ENCODE measurements at regions not wholly inside any gene's neighbourhood (a gene's known extent, or its start where the extent isn't known, plus 50 kb on each side); places are given as distances from the start of the nearest gene placed in this dataset.

- Histone ChIP-seq H3K27me3 (no peaks in the 10 kb centered on the region), H3K9me3 (no peaks in the 10 kb centered on the region; the same call in none of the 2 replicates), H3K4me3 (no peak overlapping the region), H3K36me3 (peaks cover 7% of the 10 kb centered on the region)
- DNase-seq, result no peak
Observed at GRCh38 chr4:125421547-125421946, 106.8 kb downstream of the FAT4 start.

- H3K9me3 ChIP-seq, result no peaks in the 10 kb centered on the region; the same call in none of the 2 replicates
- no peak for DNase-seq
- H3K36me3 ChIP-seq, result peaks cover 7% of the 10 kb centered on the region
Observed at GRCh38 chr4:125423124-125423523, 108.4 kb downstream of the FAT4 start.

DNA sequence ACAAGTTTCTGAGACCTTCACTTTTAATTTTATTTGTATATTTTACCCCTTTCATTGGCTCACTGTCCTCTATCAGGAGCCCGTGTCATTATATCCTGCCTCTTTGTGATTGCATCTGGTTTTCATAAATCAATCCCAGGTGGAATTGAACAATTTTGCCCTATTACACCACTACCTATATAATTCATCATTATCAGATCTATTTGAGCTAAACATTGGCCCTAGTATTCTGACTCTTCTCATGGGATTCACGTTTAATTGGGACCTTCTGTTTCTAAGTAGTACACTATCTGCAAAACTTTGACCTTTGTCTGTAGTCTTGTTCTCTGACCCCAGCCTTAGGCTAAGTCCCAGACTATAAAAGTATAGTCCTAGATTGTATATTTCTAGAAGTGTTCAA, 114.1 kb downstream of the FAT4 start:
- H3K4me3 ChIP-seq, result no peak overlapping the region
- no peak for DNase-seq
- no peaks in the 10 kb centered on the region; the same call in 1 of the 2 replicates for H3K9me3 ChIP-seq
- H3K27me3 ChIP-seq, result no peaks in the 10 kb centered on the region
- H3K36me3 ChIP-seq, result peaks cover 7% of the 10 kb centered on the region; the same call in 1 of the 2 replicates

More at GRCh38 chr4:125423124-125423523, 108.4 kb downstream of the FAT4 start:
- no peaks in the 10 kb centered on the region for H3K27me3 ChIP-seq
- H3K4me3 ChIP-seq, result no peak overlapping the region

- Histone ChIP-seq H3K27me3 (no peaks in the 10 kb centered on the region), H3K9me3 (no peaks in the 10 kb centered on the region), H3K36me3 (peaks cover 6% of the 10 kb centered on the region), H3K4me3 (no peak overlapping the region)
- DNase-seq, result no peak
Observed at GRCh38 chr4:125430086-125430485, 115.3 kb downstream of the FAT4 start.

- no peaks in the 10 kb centered on the region for H3K9me3 ChIP-seq
- no peak for DNase-seq
- H3K27me3 ChIP-seq, result no peaks in the 10 kb centered on the region
- H3K4me3 ChIP-seq, result no peak overlapping the region
- peaks cover 9% of the 10 kb centered on the region for H3K36me3 ChIP-seq
Observed at GRCh38 chr4:125432078-125432477, 117.3 kb downstream of the FAT4 start.

GRCh38 chr4:125433453-125433852, 118.7 kb downstream of the FAT4 start:
- Histone ChIP-seq H3K36me3 (peaks cover 9% of the 10 kb centered on the region), H3K27me3 (no peaks in the 10 kb centered on the region), H3K9me3 (no peaks in the 10 kb centered on the region), H3K4me3 (no peak overlapping the region)
- peak; percentile 2 for DNase-seq

- no peaks in the 10 kb centered on the region for H3K27me3 ChIP-seq
- peaks cover 9% of the 10 kb centered on the region for H3K36me3 ChIP-seq
- H3K4me3 ChIP-seq, result no peak overlapping the region
- no peaks in the 10 kb centered on the region for H3K9me3 ChIP-seq
- no peak for DNase-seq
Observed at GRCh38 chr4:125434136-125434535, 119.4 kb downstream of the FAT4 start.

DNA sequence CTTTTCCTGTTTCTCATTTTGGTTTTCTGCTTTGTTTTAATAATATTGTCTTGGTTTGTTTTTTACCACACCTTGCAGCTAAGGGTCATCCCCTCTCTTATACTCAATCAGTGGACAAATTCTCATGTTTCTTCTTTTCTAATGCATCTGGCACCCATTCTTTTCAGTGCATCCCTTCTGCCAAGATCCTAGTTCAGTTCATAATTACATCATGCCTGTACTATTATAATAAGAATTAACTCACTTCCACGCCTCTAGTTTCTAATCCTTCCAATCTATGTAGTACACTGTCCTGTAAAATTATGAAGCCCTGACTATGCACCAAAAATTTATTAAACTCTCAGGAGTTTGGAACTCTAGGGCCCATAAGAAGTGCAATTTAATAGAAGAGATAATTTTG, 126.1 kb downstream of the FAT4 start:
- H3K4me3 ChIP-seq, result no peak overlapping the region
- H3K36me3 ChIP-seq, result no peaks in the 10 kb centered on the region
- DNase-seq, result no peak
- H3K9me3 ChIP-seq, result no peaks in the 10 kb centered on the region
- no peaks in the 10 kb centered on the region for H3K27me3 ChIP-seq

DNA sequence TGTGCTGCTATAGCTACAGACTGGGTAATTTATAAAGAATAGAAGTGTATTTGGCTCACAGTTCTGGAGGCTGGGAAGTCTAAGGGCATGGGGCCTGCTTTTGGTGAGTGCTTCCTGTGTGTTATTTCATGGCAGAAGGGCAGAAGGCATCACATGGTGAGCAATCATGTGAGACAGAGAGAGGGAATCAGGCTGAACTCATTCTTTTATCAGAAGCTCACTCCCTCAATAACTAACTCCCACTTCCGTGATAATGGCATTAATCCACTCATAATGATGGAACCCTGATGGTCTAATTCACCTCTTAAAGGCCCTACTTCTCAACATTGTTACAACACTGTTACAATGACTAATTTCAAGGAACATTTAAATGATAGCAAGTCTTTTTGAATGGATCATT, 129.4 kb downstream of the FAT4 start:
- no peaks in the 10 kb centered on the region for H3K27me3 ChIP-seq
- H3K9me3 ChIP-seq, result no peaks in the 10 kb centered on the region
- DNase-seq, result no peak
- H3K36me3 ChIP-seq, result no peaks in the 10 kb centered on the region; the same call in 1 of the 2 replicates
- no peak overlapping the region for H3K4me3 ChIP-seq

- Histone ChIP-seq H3K4me3 (no peak overlapping the region), H3K36me3 (no peaks in the 10 kb centered on the region; the same call in none of the 2 replicates), H3K9me3 (no peaks in the 10 kb centered on the region), H3K27me3 (no peaks in the 10 kb centered on the region)
- DNase-seq, result no peak
Observed at GRCh38 chr4:125445525-125445924, 130.8 kb downstream of the FAT4 start.

DNA sequence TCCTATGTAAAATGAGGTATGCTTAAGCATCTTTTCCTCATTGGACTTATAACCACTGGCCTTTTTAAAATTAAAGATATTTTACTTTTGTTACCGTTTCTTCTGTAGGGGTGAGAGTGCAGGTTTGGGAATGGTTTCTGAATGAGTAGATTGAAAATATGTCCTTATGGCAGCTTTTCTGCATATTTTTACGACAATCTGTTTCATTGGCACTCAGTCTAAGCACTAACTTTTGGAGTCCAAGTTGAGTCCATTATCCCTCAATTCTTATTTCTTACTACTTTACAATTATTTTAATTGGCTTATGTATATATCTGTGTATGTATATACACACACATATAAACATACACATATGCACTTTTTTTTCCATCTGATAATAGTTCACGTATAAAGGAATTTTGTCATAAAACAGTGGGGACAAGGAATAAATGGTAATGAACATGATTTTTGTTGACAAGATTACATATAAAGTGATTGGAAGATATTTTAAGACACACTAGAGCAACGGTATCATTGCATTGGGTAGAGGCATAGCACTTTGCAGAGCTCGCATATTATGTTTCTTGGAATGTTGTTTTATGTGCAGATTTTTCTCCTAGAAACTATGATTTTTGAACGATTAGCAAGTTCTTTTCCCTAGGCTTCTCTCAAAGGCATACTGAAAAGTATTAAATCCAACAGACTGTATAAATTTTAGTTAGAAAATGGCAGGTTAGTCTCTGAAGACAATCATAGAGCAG, 133.0 kb downstream of the FAT4 start:
- Histone ChIP-seq H3K9me3 (no peaks in the 10 kb centered on the region), H3K27me3 (no peaks in the 10 kb centered on the region), H3K4me3 (no peak overlapping the region), H3K36me3 (no peaks in the 10 kb centered on the region; the same call in none of the 2 replicates)
- DNase-seq, result no peak

- no peak for DNase-seq
- Histone ChIP-seq H3K9me3 (no peaks in the 10 kb centered on the region), H3K27me3 (no peaks in the 10 kb centered on the region), H3K36me3 (no peaks in the 10 kb centered on the region; the same call in 1 of the 2 replicates), H3K4me3 (no peak overlapping the region)
Observed at GRCh38 chr4:125456075-125456474, 141.3 kb downstream of the FAT4 start.

GRCh38 chr4:125459531-125459930, 144.8 kb downstream of the FAT4 start:
- Histone ChIP-seq H3K27me3 (no peaks in the 10 kb centered on the region), H3K4me3 (no peak overlapping the region), H3K36me3 (no peaks in the 10 kb centered on the region; the same call in 1 of the 2 replicates), H3K9me3 (no peaks in the 10 kb centered on the region)
- no peak for DNase-seq

- H3K9me3 ChIP-seq, result no peaks in the 10 kb centered on the region
- H3K27me3 ChIP-seq, result no peaks in the 10 kb centered on the region
- no peak for DNase-seq
- H3K4me3 ChIP-seq, result no peak overlapping the region
- no peaks in the 10 kb centered on the region for H3K36me3 ChIP-seq
Observed at GRCh38 chr4:125461676-125462363, 147.1 kb downstream of the FAT4 start.

DNA sequence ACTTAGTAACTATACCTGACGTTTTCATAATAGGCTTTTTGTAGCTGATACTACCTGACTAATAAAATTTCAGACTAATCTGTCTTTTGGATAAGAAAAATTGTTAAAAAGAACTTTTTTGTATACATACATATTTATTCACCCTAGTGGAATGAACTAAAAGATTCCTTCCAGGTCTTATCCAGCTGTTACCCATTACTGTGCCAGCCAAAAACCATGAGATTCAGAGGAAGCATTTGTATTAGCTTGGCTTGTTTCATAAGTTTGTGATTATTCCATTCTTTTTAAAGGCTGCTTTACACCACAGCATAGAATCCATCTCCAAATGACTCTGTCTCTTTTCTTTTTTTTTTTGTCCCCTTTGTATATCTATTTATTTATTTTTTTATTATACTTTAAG, 149.4 kb downstream of the FAT4 start:
- peaks cover 6% of the 10 kb centered on the region for H3K36me3 ChIP-seq
- DNase-seq, result no peak
- no peaks in the 10 kb centered on the region for H3K27me3 ChIP-seq
- H3K9me3 ChIP-seq, result no peaks in the 10 kb centered on the region
- no peak overlapping the region for H3K4me3 ChIP-seq

DNA sequence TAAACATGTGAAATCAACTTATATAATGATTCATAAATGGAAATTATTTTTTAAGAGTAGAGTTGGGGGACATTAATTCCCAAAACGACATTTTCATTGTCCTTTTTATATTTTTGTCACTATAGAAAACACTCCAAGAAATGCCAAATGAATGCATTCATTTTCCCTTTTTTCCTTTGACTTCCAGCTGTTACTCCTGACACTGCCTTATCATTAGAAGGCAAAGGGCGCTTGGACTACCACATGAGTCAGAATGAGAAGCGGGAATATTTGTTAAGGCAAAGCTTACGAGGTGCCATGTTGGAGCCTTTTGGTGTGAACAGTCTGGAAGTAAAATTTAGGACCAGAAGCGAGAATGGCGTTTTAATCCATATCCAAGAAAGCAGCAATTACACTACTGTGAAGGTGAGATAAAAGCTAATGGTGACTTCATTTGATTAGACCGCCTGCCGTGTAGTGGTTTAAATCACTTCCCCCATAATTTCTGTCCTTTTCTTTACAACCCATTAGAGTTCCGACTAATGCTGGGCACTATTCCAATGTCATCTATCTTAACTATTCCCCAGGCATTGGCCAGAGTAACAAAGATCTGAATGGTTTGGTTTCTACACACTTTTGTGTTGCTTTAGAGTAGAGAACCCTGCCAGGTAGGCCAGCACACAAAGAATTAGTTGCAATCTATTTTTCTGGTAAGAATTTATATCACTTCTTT, 166.7 kb downstream of the FAT4 start:
- Histone ChIP-seq H3K9me3 (no peaks in the 10 kb centered on the region), H3K4me3 (no peak overlapping the region), H3K36me3 (no peaks in the 10 kb centered on the region), H3K27me3 (no peaks in the 10 kb centered on the region)
- no peak for DNase-seq

- H3K36me3 ChIP-seq, result peaks cover 6% of the 10 kb centered on the region; the same call in 1 of the 2 replicates
- no peaks in the 10 kb centered on the region for H3K9me3 ChIP-seq
- DNase-seq, result no peak
- H3K4me3 ChIP-seq, result no peak overlapping the region
- no peaks in the 10 kb centered on the region for H3K27me3 ChIP-seq
Observed at GRCh38 chr4:125482822-125483221, 168.1 kb downstream of the FAT4 start.
